Activated T-helper 1 cell treated with anti-CD3 and anti-CD28 coated beads, Interleukin-12 subunit alpha, Interleukin-12 subunit beta, Interleukin-2, Interleukin-4 antibody, amounts not matched to agents 30 ng/mL and 10 ng/mL and 1 ng/mL, durations not matched to agents 14 hours and 24 hours and 36 hours (primary cell): ENCODE measurements at regions not wholly inside any gene's neighbourhood (a gene's known extent, or its start where the extent isn't known, plus 50 kb on each side); places are given as distances from the start of the nearest gene placed in this dataset.
"Not testable (repeated sequence)": the region's sequence is repeated elsewhere in the genome, so short reads cannot be mapped to it uniquely, and the experiment has no call there.

ENCODE experiments used
- DNase-seq: peaks from one replicate; pipeline ENCODE4 v3.0.0; 2021; ENCODE audit warnings: low spot score
- H3K27ac Mint-ChIP-seq: one replicate; pipeline ENCODE4 v1.8.0; 2021; ENCODE audit warnings: mild to moderate bottlenecking, mixed read lengths
- H3K27me3 Mint-ChIP-seq: one replicate; pipeline ENCODE4 v1.8.0; 2022; ENCODE audit warnings: mild to moderate bottlenecking, moderate library complexity, mixed read lengths; ENCODE audit not compliant: insufficient read depth
- H3K36me3 Mint-ChIP-seq: one replicate; pipeline ENCODE4 v1.8.0; 2021; ENCODE audit warnings: low read depth, mixed read lengths
- H3K4me1 Mint-ChIP-seq: one replicate; pipeline ENCODE4 v1.8.0; 2021; ENCODE audit warnings: low read depth, mixed read lengths
- H3K4me3 Mint-ChIP-seq: one replicate; pipeline ENCODE4 v1.8.0; 2021; ENCODE audit warnings: mild to moderate bottlenecking, moderate library complexity, mixed read lengths
- H3K9me3 Mint-ChIP-seq: one replicate; pipeline ENCODE4 v1.8.0; 2021; ENCODE audit warnings: mixed read lengths
- intact Hi-C: fragments of 100-400 bp; cut with micrococcal nuclease; formaldehyde crosslinking; loops from one replicate; pipeline ENCODE4 v1.15.1; 2024

- Mint-ChIP-seq H3K36me3 (no peaks in the 10 kb centered on the region), H3K4me1 (peaks cover 4% of the 10 kb centered on the region), H3K9me3 (no peaks in the 10 kb centered on the region), H3K27me3 (no peaks in the 10 kb centered on the region), H3K27ac (no peak overlapping the region), H3K4me3 (no peak overlapping the region)
- no peak for DNase-seq
- intact Hi-C loops: no loop called here
Measured at GRCh38 chr1:186775881-186776560, 52.7 kb upstream of the PLA2G4A start.

DNA sequence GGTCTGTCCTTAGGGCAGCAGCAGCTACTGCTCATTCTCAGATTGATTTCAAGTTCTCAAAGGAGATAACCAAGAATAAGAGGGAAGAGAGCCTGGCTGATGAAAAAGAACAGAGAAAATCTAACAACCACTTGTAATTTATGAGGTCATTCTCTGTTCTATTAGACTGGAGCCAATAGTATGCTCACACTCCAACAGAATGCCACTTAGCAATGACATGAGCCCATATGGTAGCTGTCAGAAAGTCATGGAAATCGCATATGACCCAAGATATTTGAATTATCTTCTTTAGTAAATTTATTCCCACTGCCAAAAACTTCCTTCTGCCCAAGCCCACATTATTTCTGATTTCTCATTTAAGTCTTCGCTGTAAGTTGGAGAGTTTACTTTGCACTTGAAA lies 53.7 kb upstream of the PLA2G4A start:
- intact Hi-C loops: no loop called here
- Mint-ChIP-seq H3K27ac (no peak overlapping the region), H3K4me1 (peaks cover 4% of the 10 kb centered on the region), H3K36me3 (no peaks in the 10 kb centered on the region), H3K9me3 (no peaks in the 10 kb centered on the region), H3K27me3 (no peaks in the 10 kb centered on the region), H3K4me3 (no peak overlapping the region)
- DNase-seq: no peak

GRCh38 chr1:186772228-186772627 lies 56.5 kb upstream of the PLA2G4A start:
- Mint-ChIP-seq H3K4me1 (peaks cover 4% of the 10 kb centered on the region), H3K27me3 (no peaks in the 10 kb centered on the region), H3K36me3 (no peaks in the 10 kb centered on the region), H3K9me3 (no peaks in the 10 kb centered on the region), H3K4me3 (no peak overlapping the region), H3K27ac (no peak overlapping the region)
- DNase-seq: no peak
- intact Hi-C loops: no loop called here

DNA sequence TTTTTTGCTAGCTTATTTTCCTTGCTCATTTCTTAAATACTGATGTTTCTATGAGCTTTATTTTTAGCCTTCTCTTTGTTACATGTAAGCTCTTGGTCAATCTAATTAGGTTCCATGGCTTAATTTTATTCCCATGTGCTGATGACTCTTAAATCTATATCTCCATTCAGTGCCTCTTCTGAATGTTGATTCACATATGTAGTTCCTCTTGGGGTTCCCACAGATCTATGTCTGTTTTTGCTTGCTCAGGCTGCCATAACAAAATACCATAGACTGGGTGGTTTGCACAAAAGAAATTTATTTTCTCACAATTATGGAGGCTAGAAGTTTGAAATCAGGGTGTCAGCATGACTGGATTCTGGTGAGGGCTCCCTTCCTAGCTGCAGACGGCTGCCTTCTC lies 58.3 kb upstream of the PLA2G4A start:
- no peak for DNase-seq
- no peaks in the 10 kb centered on the region for H3K4me1 Mint-ChIP-seq
- H3K4me3 Mint-ChIP-seq: no peak overlapping the region
- H3K36me3 Mint-ChIP-seq: no peaks in the 10 kb centered on the region
- no peak overlapping the region for H3K27ac Mint-ChIP-seq
- intact Hi-C loops: no loop called here
- no peaks in the 10 kb centered on the region for H3K9me3 Mint-ChIP-seq
- H3K27me3 Mint-ChIP-seq: no peaks in the 10 kb centered on the region

DNA sequence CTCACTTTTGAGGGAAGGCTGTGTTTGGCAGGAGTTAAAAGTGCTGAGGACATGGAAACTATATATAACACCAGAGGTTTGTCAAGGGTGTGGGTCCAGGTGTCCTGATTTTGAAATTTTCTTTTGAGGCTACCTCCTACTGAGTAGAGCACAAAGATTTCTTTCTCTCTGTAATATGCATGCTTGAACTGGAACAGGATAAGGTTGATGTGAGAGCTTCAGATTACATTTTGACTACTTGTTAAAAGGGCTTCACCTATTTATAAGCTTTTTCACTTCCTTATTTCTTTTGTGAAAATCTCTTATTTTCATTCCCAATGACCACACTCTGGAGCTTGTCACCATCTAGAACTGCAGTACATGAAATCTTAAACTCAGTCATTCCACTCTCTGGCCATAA lies 59.8 kb upstream of the PLA2G4A start:
- Mint-ChIP-seq H3K4me1 (no peaks in the 10 kb centered on the region), H3K9me3 (no peaks in the 10 kb centered on the region), H3K4me3 (no peak overlapping the region), H3K27me3 (no peaks in the 10 kb centered on the region), H3K27ac (no peak overlapping the region), H3K36me3 (no peaks in the 10 kb centered on the region)
- no peak for DNase-seq
- intact Hi-C loops: no loop called here

DNA sequence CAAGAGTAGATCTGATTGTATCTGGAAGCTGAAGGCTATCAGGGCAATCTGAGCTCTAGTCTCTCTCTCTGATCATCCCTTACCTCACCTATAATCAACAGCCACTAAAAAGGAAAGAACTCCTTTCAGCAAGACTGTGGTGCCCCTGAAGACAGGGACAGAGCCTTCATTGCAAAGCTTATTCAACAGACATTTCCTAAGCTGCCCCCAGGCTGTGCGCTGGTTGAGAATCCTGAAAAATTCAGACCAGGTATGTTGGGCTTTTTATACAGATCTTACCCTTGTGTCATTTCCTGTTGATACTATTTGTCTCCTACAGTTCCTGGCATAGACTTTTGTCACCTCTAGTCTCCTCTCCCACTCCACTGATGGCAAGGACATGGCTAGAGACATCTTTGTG lies 63.3 kb upstream of the PLA2G4A start:
- no peaks in the 10 kb centered on the region for H3K27me3 Mint-ChIP-seq
- intact Hi-C loops: no loop called here
- H3K27ac Mint-ChIP-seq: no peak overlapping the region
- H3K4me1 Mint-ChIP-seq: no peaks in the 10 kb centered on the region
- no peaks in the 10 kb centered on the region for H3K9me3 Mint-ChIP-seq
- DNase-seq: no peak
- no peaks in the 10 kb centered on the region for H3K36me3 Mint-ChIP-seq
- no peak overlapping the region for H3K4me3 Mint-ChIP-seq

DNA sequence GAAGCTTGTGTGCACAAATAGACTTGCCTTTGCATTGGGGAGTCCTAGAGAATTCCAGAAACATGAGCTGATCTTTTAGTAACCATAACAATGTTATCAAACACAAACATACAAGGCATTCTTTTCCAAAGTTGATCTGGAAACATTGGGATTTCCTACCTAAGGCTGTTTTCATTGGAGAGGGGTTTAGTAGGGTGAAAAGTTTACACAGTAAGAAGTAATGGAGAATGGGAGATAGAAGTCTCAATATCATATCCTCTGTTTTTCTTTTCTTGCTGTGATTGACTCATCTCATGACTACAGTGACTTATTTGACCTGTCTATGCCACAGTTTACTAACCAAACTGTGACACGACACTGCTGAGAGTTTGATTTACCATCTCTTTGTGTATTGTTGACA lies 65.6 kb upstream of the PLA2G4A start:
- intact Hi-C loops: loop anchor here (1.0 kb wide), 1 partner anchor 23 kb away; no protein-coding TSS in a partner anchor
- H3K27ac Mint-ChIP-seq: no peak overlapping the region
- H3K36me3 Mint-ChIP-seq: no peaks in the 10 kb centered on the region
- no peaks in the 10 kb centered on the region for H3K9me3 Mint-ChIP-seq
- no peak overlapping the region for H3K4me3 Mint-ChIP-seq
- DNase-seq: no peak
- H3K4me1 Mint-ChIP-seq: no peaks in the 10 kb centered on the region
- H3K27me3 Mint-ChIP-seq: no peaks in the 10 kb centered on the region

GRCh38 chr1:186762653-186763052 lies 66.1 kb upstream of the PLA2G4A start:
- H3K4me1 Mint-ChIP-seq: no peaks in the 10 kb centered on the region
- no peaks in the 10 kb centered on the region for H3K9me3 Mint-ChIP-seq
- H3K27me3 Mint-ChIP-seq: no peaks in the 10 kb centered on the region
- H3K4me3 Mint-ChIP-seq: no peak overlapping the region
- H3K27ac Mint-ChIP-seq: no peak overlapping the region
- intact Hi-C loops: loop anchor here (1.0 kb wide), 1 partner anchor 22 kb away; no protein-coding TSS in a partner anchor
- H3K36me3 Mint-ChIP-seq: no peaks in the 10 kb centered on the region
- DNase-seq: no peak

- no peak overlapping the region for H3K4me3 Mint-ChIP-seq
- no peaks in the 10 kb centered on the region for H3K36me3 Mint-ChIP-seq
- H3K9me3 Mint-ChIP-seq: no peaks in the 10 kb centered on the region
- no peak for DNase-seq
- H3K27ac Mint-ChIP-seq: no peak overlapping the region
- intact Hi-C loops: no loop called here
- H3K27me3 Mint-ChIP-seq: no peaks in the 10 kb centered on the region
- H3K4me1 Mint-ChIP-seq: no peaks in the 10 kb centered on the region
Measured at GRCh38 chr1:186761358-186761757, 67.4 kb upstream of the PLA2G4A start.

- Mint-ChIP-seq H3K4me3 (no peak overlapping the region), H3K36me3 (no peaks in the 10 kb centered on the region)
- intact Hi-C loops: no loop called here
Measured at GRCh38 chr1:186760446-186760845, 68.3 kb upstream of the PLA2G4A start.

GRCh38 chr1:186758896-186759606 lies 69.7 kb upstream of the PLA2G4A start:
- H3K4me1 Mint-ChIP-seq, H3K36me3 Mint-ChIP-seq, H3K9me3 Mint-ChIP-seq, DNase-seq, H3K27ac Mint-ChIP-seq, H3K27me3 Mint-ChIP-seq, H3K4me3 Mint-ChIP-seq, intact Hi-C loops: not testable (repeated sequence)

More at GRCh38 chr1:186760446-186760845, 68.3 kb upstream of the PLA2G4A start:
- Mint-ChIP-seq H3K4me1 (no peaks in the 10 kb centered on the region), H3K27ac (no peak overlapping the region), H3K9me3 (no peaks in the 10 kb centered on the region), H3K27me3 (no peaks in the 10 kb centered on the region)
- DNase-seq: no peak

- Mint-ChIP-seq H3K36me3 (no peaks in the 10 kb centered on the region), H3K9me3 (no peaks in the 10 kb centered on the region), H3K27me3 (peaks cover 2% of the 10 kb centered on the region), H3K27ac (no peak overlapping the region), H3K4me3 (no peak overlapping the region), H3K4me1 (no peaks in the 10 kb centered on the region)
- intact Hi-C loops: no loop called here
- DNase-seq: no peak
Measured at GRCh38 chr1:186757851-186758250, 70.9 kb upstream of the PLA2G4A start.

DNA sequence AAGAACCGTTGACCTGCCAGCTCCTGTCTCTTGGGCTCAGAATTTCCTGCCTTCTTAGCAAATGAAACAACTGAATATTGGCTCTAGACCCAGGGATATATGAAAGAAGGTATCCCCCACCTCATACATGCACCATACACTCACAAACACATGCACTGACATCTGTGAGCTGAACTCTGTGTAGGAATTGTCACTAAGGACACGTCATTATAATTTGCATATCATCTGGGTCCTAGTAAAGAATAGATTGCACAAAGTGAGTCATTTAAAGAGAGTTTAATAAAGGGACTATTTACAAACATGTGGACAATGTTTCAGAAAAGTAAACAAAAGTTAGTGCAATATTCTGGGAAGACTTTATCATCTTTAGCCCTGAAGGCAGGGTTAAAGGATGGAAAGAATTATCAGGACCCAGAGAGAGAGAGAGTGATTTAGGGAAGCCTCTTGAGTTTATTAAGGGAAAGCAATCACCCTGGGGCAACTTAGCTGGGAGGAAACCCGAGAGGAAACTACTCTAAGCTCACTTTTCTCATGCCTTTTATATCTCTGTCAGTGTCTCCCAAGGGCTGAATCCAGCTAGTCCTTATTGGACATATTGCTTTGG lies 74.1 kb upstream of the PLA2G4A start:
- Mint-ChIP-seq H3K27ac (no peak overlapping the region), H3K27me3 (peaks cover 2% of the 10 kb centered on the region), H3K36me3 (no peaks in the 10 kb centered on the region), H3K4me3 (no peak overlapping the region), H3K4me1 (no peaks in the 10 kb centered on the region), H3K9me3 (no peaks in the 10 kb centered on the region)
- DNase-seq: no peak
- intact Hi-C loops: no loop called here
